HuH-7 (cell line): ENCODE measurements at regions not wholly inside any gene's neighbourhood (a gene's known extent, or its start where the extent isn't known, plus 50 kb on each side); places are given as distances from the start of the nearest gene placed in this dataset.
"Not testable (repeated sequence)": the region's sequence is repeated elsewhere in the genome, so short reads cannot be mapped to it uniquely, and the experiment has no call there.

ENCODE experiments used
- DNase-seq: peaks from one replicate; pipeline ENCODE4 v3.0.0; 2011; ENCODE audit warnings: low spot score

DNA sequence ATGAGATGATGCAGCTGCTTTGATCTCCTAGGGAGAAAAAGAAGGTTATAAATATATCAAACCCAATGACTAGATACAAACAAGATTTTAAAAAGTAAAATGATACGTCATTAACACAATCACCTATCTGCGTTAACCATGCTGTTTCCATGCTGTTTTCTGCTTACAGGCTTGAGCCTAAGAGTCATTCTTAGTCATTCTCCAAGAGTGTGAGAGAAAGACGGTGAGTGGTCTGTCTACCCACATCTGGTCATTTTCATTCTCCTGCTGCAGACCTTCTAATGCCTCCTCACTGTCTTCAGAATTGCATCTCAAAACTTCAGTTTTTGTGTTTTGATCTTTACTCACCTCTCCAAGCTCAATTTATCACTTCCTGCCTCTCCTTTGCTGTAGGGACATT, 98.0 kb upstream of the ELMO1 start:
- no peak for DNase-seq

DNA sequence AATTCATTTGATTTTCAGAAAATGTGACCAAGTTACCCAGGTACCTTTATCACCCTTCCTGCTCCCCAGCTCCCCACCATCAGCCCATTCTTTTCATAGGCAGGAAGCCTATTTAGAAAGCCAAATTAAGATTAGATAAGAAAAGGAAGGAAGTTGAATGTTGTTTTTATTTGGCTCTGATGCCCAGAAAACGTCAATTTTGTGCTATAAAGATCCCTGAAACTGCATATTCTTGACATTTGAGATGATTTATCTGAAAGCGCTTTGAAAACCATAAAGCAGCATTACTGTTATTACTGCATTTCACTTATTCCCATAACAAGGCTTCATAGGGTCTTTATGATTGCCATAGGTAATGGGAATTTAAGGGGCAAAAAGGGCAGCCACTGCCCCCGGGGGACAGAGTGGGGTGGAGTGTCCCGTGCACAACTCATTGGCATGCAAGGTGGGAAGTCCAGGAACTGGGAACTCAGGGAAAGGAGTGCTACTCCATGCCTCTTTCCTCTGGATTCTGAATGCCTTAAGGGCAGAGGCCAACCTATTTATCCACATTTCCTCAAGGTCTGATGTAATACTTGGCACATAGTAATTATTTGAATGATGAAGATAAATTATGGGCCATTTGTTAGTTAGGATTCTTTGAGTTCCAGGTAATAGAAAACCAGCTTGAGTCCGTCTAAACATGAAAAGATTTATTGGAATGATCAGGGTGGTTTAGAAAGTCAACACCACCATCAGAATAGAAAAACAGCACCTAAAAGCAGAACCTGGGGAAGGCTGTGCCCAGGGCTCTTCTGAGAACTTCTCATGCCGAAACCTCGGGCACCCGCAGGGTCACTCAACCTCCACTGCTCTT, 100.6 kb upstream of the ELMO1 start:
- DNase-seq = no peak

DNA sequence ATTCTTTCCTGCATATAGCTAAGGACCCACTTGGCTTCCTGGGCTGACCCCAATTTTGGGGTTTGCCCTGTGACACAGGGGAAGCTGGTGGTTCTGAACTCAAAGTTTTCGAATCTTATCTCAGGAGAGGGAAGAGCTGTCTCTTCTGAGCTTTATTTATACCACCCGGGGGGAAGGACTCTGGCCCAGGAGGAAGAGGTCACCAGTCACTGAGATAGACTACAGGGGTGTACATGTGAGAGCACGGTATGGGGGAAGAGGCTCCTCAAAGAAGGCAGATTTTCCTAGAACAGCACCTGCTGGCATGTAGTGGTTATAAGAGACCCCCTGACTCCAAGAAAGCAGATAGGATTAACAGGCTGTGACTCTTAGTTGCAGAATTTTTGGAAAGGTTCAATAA, 101.8 kb upstream of the ELMO1 start:
- DNase-seq = no peak

DNA sequence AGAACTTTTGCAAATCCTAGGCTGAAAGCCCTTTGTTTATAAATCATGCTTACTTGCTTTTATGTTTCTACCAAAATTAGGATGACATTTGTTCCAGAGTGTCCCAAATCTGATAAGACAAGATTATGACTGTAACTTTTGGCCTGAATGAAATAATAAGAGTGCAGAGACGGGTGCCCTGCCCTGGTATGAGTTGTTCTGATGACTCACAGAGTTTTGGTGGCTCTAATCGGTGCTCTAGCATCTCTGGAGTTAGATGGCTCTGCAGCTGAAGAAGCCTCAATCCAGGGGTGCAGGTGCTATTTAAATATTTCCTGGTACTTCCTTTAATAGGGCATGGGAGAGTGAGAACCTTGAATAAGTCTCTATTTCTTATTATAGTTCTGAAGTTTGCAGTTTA, 102.2 kb upstream of the ELMO1 start:
- DNase-seq = no peak

DNA sequence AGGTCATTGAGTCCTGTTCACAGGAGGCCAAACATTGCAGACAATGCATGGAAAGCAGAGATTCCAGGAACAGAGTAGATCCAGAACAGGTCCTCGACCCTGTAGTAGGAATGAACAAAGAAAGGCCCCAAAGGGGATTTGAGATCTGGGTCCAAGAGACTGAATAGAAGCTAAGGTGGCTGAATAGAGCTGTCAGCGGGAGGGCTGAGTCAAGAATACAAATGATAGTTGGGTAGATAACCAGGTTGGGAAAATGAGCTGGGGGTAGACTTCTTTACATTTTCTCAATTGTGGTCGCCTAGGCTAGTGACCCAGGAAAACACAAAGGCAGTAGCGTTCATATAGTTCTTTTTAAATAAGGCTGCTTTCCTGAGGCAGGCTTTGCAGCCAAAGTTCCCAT, 103.4 kb upstream of the ELMO1 start:
- DNase-seq = no peak

DNA sequence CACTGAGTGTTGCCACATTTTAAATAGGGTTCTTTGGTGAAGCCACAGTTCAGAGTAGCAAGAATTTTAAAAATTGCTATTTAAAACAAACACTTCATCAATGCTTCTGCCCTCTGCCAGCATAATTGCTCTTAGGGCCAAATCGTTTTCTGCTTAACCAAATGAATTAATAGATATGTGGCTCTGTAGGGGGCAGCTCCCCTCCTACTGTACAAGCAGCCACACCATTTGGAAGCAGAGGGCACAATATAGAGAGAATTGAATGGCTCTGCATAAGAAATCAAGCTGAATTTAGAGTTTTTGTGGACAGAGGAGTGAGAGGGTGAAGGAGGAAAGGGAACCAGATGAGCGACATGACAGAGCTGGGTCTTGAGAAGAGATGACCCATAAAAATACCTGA, 103.8 kb upstream of the ELMO1 start:
- DNase-seq = not testable (repeated sequence)

DNA sequence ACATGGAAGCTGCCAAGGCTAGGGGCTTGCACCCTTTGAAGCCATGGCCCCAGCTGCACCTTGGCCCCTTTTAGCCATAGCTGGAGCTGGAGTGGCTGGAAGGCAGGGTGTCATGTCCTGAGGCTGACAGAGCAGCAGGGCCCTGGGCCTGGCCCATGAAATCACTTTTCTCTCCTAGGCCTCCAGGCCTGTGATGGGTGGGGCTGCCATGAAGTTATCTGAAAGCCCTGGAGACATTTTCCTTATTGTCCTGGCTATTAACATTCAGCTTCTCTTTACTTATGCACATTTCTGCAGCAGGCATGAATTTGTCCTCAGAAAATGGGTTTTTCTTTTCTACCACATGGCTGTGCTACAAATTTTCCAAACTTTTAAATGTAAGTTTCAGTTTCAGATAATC, 106.9 kb upstream of the ELMO1 start:
- no peak for DNase-seq

DNA sequence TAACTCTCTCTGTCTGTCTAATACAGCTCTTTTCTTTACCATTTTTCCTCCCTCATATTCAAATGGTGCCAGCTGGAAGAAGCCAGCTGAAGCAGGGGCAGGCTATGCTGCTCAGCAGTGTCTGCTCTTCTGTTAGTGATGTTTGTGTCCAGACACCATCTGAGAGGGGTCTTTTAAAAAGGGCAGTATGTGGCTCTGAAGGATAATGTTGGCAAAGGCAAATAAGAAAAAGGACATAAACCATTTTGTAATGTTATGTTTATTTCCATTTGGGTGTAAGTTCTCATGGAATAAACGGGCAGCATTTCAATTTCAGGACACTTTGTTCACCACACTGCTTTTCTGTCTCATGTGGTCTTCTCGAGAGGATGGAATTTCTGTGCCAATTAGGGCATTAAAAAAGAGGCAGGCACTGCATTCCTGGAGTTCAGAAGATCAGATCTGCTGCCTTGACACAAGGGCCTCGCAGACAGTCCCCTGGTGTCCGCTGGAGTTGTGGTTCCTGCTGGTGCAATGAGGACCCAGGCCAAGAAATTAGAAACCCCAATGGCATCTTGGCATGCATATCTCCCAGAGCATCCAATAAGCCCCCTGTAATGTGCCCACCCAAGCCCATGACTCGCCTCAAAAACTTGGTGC, 109.0 kb upstream of the ELMO1 start:
- DNase-seq = no peak

DNA sequence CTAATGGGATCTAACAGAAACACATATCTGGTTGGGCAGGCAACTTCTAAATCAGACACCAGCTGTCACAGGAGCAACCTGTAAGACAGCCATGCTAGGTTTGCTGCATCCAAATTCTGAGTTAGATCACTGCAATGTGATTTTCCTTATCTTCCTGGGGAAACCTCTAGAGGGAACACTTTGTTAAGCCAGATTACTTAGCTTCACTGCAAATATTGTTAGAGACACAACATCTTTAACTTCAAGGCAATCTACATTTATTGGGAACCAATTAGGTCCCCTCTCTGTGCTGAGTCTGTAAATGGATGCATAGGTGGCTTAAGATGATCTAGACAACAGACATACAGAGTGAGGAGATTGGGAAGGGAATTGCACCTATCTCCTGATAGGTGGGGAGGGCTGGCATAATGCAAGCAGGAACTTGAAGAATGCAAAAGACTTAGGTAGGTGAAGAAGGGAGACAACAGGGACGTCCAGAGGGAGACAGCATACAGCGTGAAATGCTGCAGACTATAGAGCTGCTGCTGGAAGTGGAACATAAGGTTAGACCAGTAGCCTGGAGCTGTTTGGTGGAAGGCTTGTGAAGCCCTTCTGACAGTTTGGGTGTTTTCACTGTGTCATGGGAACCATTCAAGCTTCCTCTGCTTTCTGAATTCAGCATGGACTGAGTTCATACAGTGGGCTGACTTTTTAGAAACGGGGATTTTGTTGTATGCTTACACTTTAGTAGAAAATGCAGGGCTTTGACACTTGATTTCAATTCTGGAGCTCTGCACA, 109.8 kb upstream of the ELMO1 start:
- no peak for DNase-seq

DNA sequence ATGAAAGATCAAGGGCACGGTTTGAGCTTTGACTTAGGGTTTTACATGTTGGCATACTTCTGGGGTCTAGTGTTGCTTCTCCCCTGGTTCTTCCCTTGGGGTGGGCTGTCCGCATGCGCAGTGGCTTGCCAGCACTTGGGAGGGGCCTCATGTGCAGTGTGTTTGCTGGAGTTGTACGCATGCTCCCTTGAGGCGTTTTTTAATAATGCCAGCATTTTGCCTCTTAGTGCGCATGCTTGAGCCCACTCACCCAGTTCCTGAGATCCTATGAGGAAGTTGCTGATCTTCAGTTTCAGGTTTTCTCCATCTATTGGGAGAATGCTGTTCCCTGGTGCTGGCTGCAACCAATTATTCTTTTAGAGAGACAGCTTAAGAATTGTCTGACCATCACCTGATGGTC, 113.4 kb upstream of the GPR141 start:
- no peak for DNase-seq

DNA sequence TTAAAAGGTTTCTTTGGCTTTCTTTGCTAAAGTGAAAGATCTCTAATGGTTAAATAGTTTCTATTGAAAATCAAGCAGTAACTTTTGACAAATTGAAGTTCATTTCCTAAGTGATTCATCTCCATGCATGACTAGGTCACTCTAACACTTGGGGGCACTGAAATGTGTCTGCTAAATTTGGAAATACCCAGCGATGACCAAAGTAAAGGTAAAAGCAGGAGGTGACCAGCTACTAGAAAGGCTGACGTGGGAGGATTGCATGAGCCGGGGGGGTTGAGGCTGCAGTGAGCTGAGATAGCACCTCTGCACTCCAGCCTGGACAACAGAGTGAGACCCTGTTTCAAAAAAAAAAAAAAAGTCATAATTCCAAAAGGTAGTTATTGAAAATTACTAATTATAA, 111.8 kb upstream of the GPR141 start:
- no peak for DNase-seq

DNA sequence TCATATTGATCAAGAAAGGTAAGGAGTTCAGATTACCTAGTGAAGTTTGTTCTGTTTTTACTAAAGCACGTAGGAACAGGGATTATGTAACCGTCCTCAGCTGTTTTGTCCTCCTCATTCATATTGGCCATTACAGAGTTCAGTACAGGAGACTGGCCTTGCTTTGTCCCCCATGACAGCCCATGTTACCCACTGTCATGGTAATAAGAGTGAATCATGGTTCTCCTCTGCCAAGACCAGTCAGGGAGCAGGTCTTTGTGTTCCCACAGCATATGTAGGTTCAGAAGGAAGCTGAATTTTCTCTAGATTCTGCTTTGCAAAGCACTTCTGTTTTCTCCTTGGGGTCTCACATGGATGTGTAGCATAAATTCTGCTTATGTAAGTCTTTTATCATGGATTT, 106.2 kb upstream of the GPR141 start:
- no peak for DNase-seq

DNA sequence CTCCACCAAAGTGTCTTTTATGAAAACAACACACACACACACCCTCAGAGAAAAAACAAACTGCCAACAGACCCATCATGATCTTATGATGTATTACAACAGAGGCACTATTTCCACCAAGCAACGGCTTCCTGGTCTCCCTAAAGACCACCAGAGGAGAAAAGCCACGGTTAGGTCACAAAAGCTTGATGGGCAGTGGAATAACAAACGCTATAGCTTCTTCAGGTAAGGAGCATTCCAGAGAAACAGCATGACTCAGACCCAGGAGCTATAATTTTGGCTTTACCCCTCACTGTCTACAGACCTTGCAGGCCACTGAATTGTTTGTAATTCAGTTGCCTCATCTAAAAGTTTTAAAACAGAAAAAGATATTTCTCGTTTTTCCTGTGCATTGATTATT, 105.7 kb upstream of the GPR141 start:
- no peak for DNase-seq

DNA sequence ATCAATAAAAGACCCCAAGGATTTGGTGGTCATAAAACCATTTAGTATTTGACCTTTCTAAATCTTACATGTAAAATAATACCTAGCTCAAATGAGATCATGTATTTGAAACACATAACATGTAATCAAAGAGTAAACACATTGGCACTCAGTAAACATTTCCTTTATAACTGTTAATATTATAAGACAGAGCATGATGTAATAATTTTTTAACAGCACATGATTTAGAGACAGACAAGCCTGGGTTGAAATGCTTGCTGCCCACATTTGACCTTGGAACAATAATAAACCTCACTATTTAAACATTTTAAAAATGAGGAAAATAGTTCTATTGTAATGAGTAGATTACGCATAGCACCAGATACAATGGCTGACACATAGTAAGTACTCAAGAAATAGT, 105.2 kb upstream of the GPR141 start:
- DNase-seq = no peak

DNA sequence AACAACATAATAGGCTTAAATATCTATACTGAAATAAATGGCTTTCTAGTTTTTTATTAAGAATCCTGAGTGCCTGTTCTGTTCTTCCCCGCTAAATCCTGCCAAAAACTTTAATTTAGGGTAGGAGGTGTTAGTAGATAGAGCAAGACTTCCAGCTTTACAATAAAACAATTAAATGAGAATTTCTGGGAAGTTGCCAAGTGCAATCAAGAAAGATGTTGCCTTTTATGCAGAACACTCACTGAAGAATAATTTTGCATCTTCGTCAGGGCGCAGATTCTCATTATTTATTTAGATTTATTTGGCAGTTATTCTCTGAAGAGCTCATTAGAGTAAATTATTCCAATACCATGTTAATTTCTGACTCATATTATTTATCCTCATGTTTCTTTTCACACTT, 103.2 kb upstream of the GPR141 start:
- no peak for DNase-seq

DNA sequence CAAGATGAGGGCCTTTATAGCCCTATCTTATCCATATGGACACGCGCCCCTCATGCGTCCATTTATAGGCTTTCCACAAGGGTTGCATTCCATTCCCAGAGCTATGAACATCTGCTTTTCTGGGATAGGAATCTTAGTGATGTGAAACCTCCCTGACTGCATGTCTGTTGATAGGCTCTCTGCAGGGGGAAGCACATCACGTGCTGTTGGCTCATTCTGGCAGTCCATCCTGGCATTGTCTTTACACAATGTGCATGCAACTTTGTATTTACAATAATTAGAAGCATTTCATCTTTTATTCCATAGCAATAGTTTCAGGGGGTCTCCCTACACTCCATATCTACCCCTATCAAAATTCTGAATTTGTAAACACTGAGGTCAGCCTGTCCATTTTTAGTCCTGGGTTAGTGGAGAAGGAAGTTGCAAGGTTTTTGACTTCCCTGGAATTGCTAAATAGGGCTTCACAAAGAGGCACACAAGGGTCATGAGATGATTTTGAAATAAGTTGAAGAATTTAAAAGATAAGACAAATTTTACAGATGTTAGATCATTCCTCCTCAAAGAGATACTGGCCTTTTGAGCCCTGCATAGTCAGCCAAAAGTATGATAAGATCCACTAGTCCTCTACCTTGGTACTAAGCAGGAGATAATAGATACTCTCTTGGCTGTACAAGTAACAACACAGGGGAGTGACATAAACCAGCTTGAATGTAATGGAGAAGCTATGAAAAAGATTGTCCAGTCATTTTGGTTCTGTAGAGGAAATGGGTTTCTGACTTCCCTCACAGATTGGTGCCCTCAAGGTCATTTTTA, 98.7 kb upstream of the GPR141 start:
- DNase-seq = not testable (repeated sequence)

DNA sequence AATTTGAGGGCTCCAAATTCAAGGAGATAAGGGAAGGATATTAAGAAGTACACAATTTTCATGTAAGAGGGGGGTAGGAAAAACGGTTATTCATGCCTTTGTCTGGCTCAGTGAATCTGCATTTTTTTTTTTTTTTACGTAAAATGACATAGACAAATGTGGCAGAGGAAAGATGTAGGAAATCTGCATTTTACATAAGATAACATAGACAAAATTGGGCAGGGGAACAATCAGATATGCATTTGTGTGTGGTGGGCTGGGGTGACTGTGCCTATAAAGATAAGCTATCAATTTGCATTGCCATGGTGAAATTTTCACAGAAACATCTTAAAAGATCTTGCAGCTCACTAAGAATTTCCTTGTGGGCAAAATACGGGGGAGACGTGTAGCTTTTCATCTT, 92.7 kb upstream of the GPR141 start:
- no peak for DNase-seq

DNA sequence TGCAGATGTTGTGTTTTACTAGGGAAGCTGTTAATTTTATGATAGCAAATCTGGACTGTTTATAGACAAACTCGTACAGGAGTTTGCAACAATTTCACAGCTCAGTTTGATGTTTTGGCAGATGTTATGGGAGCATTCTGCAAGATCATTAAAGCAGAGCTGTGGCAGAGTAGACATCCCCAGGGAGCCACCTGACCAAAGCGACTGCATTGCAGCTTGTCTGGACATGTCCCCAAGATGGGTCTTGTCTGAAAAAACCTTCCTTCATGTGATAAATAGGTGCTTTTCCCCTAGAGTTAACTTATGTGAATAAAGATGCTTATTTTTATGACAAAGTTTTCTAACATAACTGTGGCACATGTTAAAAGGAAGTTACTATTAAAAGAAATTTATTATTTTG, 91.2 kb upstream of the GPR141 start:
- DNase-seq = no peak

DNA sequence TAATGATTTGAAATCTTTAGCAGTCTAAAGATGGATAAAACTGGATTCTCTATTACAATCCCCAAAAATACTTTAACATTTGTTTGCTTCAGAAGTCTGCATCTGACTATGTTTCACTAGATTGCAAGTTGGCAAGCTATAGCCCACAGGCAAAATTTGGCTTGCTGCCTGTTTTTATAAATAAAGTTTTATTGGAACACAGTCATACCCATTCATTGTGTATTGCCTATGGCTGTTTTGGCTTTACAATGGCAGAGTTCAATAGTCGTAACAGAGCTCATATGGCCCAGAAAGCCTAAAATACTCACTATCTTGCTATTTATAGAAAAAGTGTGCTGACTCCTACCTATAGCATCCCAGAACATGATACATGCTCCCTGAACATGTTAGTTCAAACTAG, 89.0 kb upstream of the GPR141 start:
- no peak for DNase-seq

DNA sequence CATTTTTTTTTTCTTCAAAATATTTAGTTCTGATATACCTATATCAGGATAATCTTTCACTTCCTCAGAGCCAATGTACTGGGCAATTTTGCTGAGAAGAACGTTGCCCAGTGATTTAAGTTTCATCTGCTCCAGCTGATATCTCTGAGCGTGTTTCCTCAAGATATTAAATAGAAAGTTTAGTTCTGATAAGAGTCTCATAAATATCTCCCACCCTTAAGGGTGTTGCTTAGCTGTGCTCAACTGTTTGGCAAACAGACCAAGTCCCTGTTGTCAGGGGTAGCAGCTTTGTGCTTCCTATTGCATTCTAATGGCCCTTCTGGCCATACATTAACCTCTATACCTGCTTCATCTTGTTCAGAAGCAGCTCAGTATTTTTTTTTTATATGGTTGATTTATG, 84.7 kb upstream of the GPR141 start:
- DNase-seq = no peak

DNA sequence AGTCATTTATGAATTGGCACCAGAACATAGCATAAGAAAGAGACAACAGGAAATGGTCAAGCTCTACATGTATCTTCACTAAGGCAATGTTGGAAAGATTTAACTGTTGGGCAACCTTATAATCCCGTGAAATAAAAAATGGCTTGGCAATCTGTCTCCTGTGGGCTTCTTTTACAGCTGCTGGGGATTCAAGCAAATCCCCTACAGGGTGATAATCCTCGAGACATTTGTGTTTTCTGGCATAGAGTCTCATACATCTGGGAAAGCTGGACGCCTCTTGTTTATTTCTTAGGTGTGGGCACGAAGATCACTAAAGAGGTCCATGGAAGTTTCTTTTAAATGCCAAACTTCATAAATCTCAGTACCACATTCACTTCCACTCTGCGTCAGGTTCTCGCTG, 82.2 kb upstream of the GPR141 start:
- DNase-seq = no peak

DNA sequence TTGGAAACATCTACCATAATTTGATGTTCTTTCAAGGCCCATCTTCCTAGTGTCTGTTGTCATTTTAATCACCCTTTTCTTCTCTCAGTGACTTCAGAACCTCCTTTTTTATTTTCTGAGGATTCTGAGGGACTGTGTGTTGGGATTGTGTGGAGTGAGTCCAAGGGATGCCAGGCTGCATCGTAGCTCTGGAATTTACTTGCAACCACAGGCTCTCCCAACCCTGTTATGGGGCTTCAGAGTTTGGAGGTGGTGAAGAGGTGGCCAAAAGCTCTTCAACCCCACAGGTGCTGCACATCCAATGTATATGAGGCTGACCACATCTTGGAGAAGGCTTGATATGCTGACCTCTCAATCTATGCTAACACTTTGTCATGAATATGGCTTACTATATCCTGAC, 79.5 kb upstream of the GPR141 start:
- no peak for DNase-seq
